Heart left ventricle (tissue), 16 donors: ENCODE measurements at regions not wholly inside any gene's neighbourhood (a gene's known extent, or its start where the extent isn't known, plus 50 kb on each side); places are given as distances from the start of the nearest gene placed in this dataset.

Source experiments
- ATAC-seq, 4 donors: fragments of 200-7000 bp; cut with Tn5 transposase; one replicate each; pipeline ENCODE4 v1.9.1; 2020 to 2022; ENCODE audit warnings: moderate library complexity in 4 of 4, mild to moderate bottlenecking in 3 of 4, moderate number of reproducible peaks in 1 of 4
- DNase-seq, 5 donors: peaks; one replicate each; pipeline ENCODE4 v3.0.0-alpha.2; 2020
- H3K27ac ChIP-seq, 12 donors: fragments of 200-600 bp; sonication (generic) in 4 of 12; one replicate each; pipeline versions ENCODE4 v1.5.0 to v1.8.0; 2016 to 2022; ENCODE audit warnings: mild to moderate bottlenecking in 2 of 12
- H3K27me3 ChIP-seq, 9 donors: fragments of 200-600 bp; sonication (generic) in 2 of 9; one replicate each; pipeline versions ENCODE4 v1.5.1 to v1.8.0; 2016 to 2022; ENCODE audit warnings: mild to moderate bottlenecking in 3 of 9
- H3K36me3 ChIP-seq, 9 donors: fragments of 200-600 bp; sonication (generic) in 2 of 9; one replicate each; pipeline versions ENCODE4 v1.5.0 to v1.8.0; 2018 to 2022; ENCODE audit warnings: mild to moderate bottlenecking in 2 of 9
- H3K4me1 ChIP-seq, 12 donors: fragments of 200-600 bp; sonication (generic) in 4 of 12; one replicate each; pipeline versions ENCODE4 v1.5.0 to v1.8.0; 2016 to 2022; ENCODE audit warnings: mild to moderate bottlenecking in 3 of 12
- H3K4me3 ChIP-seq, 12 donors: fragments of 200-600 bp; sonication (generic) in 4 of 12; one replicate each; pipeline versions ENCODE4 v1.5.0 to v1.8.0; 2017 to 2022; ENCODE audit warnings: mild to moderate bottlenecking in 9 of 12, moderate library complexity in 4 of 12
- H3K9me3 ChIP-seq, 12 donors: fragments of 200-600 bp; sonication (generic) in 4 of 12; one replicate each; pipeline versions ENCODE4 v1.5.0 to v1.8.0; 2016 to 2022; ENCODE audit warnings: mild to moderate bottlenecking in 1 of 12
- CTCF ChIP-seq, 12 donors: fragments of 200-600 bp; sonication (generic) in 4 of 12; IDR thresholded peaks; one replicate each; pipeline versions ENCODE4 v1.5.0 to v1.8.0; 2018 to 2022; ENCODE audit warnings: antibody characterized with exemption in 12 of 12, mild to moderate bottlenecking in 5 of 12
- POLR2A ChIP-seq, 2 donors: fragments of 450-650 bp; IDR thresholded peaks; one replicate each; pipeline ENCODE4 v1.6.1; 2017; ENCODE audit warnings: antibody characterized with exemption in 2 of 2, mild to moderate bottlenecking in 2 of 2, moderate library complexity in 2 of 2
- WGBS, 4 donors: extraction: QIAGEN DNeasy Blood & Tissue Kit in 2 of 4; methylation state at CpG; one replicate each; pipeline versions ENCODE4 v1.1.5 to v1.1.7; 2013 to 2018; 5-methylcytosine and 5-hydroxymethylcytosine counted together
- intact Hi-C, 10 donors: fragments of 100-400 bp; cut with DNase I; formaldehyde crosslinking; loops; one replicate each; pipeline versions ENCODE4 v1.11.1 to v1.14.2; 2022
- donor health status: ischemic (EF 13 %, LVEDD 7.1; RV severe dilation, severe dysfunction).
- donor health status: healthy with polysubstance abuse.
- donor health status: DM: no; HTN: yes; CAD: no.
- donor health status: DM: no; HTN: no; CAD: no.
- donor health status: ischemic (EF 25% LVEDD 6.9; RV normal size, moderate dysfunction).
- donor health status: ischemic (EF 25% LVEDD 5.7; RV mildly dilated, moderate dysfunction).
- donor health status: healthy.
- donor health status: DM: yes; HTN: yes; CAD: no.
- donor health status: ischemic (EF 35%, LVEDD 5.7; RV mildly dilated, moderate dysfunction).
- donor health status: nonischemic (EF 11% LVEDD 7.7; RV severe dilation, severe dysfunction).
- donor health status: DM: yes; HTN: yes; CAD: no.
- donor health status: PGD.
- donor health status: ischemic (EF 29% LVEDD 5.4; RV normal size, mild dysfunction).
- donor health status: nonischemic (EF 23%, LVEDD 6.1; RV moderate dilation, normal function).

DNA sequence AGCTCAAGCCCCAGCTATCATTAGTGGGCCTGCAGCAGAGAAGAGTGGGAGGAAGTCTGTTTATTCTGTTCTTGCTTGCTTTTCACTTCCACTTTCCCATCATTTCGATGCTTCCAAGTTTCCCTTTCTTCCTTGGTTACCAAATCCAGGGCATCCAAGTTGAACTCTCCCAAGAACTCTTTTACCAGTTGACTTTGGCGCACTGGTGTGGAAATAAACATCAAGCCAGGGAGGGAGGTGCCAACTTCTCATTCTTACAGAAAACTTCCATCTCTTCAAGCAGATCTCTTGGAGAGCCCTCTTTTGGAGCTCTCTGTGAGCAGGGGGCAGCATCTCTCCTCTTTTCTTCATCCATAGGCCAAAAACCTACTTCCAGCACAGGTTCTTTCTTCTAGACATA is 85.7 kb upstream of the RGS17 start:
- H3K9me3 ChIP-seq = no peaks in the 10 kb centered on the region
- H3K27ac ChIP-seq = no peak overlapping the region
- DNase-seq (no peak), ATAC-seq (no peak)
- no peaks in the 10 kb centered on the region for H3K36me3 ChIP-seq
- H3K4me3 ChIP-seq = no peak overlapping the region
- 73 to 81% (median 79%) methylated on average over 2 of the region's 2 CpGs for WGBS, 4 donors
- no peaks in the 10 kb centered on the region for H3K27me3 ChIP-seq
- H3K4me1 ChIP-seq = peaks cover 0 to 7% (median 0%) of the 10 kb centered on the region in 12 donors
- TF ChIP-seq POLR2A (IDR thresholded peaks at IDR 0.05) = no peak
- TF ChIP-seq CTCF (IDR thresholded peaks at IDR 0.05) = no peak
- intact Hi-C loops = no loop called here

DNA sequence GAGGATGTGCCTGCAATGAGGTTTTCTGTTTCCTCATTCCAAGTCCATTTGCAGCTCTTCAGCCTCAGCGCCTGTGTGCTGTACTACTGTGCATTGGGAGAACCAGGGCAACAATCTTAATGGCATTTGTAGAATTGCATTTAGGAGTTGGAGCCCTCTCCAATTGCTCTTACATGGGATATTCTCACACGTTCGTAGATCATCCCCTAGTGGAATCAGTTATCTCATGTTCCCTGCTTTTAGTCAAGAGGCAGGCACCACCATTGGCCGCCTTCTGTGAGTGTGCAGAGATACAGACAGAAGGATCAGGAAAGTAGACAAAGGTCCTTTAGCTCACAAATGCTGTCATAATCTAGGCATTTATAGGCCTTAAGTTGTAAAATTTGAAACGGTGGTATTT is 84.2 kb upstream of the RGS17 start:
- no peak for DNase-seq
- peaks cover 0 to 13% (median 0%) of the 10 kb centered on the region in 12 donors for H3K4me1 ChIP-seq
- no peak for TF ChIP-seq CTCF (IDR thresholded peaks at IDR 0.05)
- no peak for TF ChIP-seq POLR2A (IDR thresholded peaks at IDR 0.05)
- no peaks in the 10 kb centered on the region for H3K9me3 ChIP-seq
- peak in 1 of 4 donors; percentile 20 for ATAC-seq
- no peak overlapping the region for H3K4me3 ChIP-seq
- intact Hi-C loops = no loop called here
- H3K27me3 ChIP-seq = no peaks in the 10 kb centered on the region
- 33 to 49% (median 35%) methylated on average over 5 of the region's 5 CpGs for WGBS, 4 donors
- no peak overlapping the region for H3K27ac ChIP-seq
- no peaks in the 10 kb centered on the region for H3K36me3 ChIP-seq

- Histone ChIP-seq H3K27me3 (no peaks in the 10 kb centered on the region), H3K9me3 (peaks cover 0 to 2% (median 0%) of the 10 kb centered on the region in 12 donors), H3K4me3 (no peak overlapping the region), H3K4me1 (peaks cover 0 to 13% (median 0%) of the 10 kb centered on the region in 12 donors), H3K27ac (no peak overlapping the region), H3K36me3 (no peaks in the 10 kb centered on the region)
- DNase-seq (no peak), ATAC-seq (peak in 1 of 4 donors; percentile 59)
- WGBS, 4 donors = 24 to 50% (median 46%) methylated on average over 1 of the region's 1 CpG
- intact Hi-C loops = no loop called here
- TF ChIP-seq POLR2A (IDR thresholded peaks at IDR 0.05) = no peak
- TF ChIP-seq CTCF (IDR thresholded peaks at IDR 0.05) = no peak
Observed at GRCh38 chr6:153214436-153214835, 83.4 kb upstream of the RGS17 start.

GRCh38 chr6:153210083-153210482 is 79.0 kb upstream of the RGS17 start:
- Histone ChIP-seq H3K9me3 (peaks cover 0 to 4% (median 0%) of the 10 kb centered on the region in 12 donors), H3K4me3 (no peak overlapping the region), H3K27me3 (no peaks in the 10 kb centered on the region), H3K27ac (peak overlapping the region in 4 of 12 donors; percentile 15 to 62 (median 35)), H3K36me3 (no peaks in the 10 kb centered on the region), H3K4me1 (peaks cover 0 to 9% (median 0%) of the 10 kb centered on the region in 12 donors)
- no peak for TF ChIP-seq POLR2A (IDR thresholded peaks at IDR 0.05)
- no peak for TF ChIP-seq CTCF (IDR thresholded peaks at IDR 0.05)
- ATAC-seq (peak in 1 of 4 donors; percentile 63), DNase-seq (no peak)
- intact Hi-C loops = no loop called here
- WGBS, 4 donors = 32 to 47% (median 36%) methylated on average over 5 of the region's 5 CpGs
